ENCODE measurements at regions not wholly inside any gene's neighbourhood (a gene's known extent, or its start where the extent isn't known, plus 50 kb on each side); places are given as distances from the start of the nearest gene placed in this dataset.

DNA sequence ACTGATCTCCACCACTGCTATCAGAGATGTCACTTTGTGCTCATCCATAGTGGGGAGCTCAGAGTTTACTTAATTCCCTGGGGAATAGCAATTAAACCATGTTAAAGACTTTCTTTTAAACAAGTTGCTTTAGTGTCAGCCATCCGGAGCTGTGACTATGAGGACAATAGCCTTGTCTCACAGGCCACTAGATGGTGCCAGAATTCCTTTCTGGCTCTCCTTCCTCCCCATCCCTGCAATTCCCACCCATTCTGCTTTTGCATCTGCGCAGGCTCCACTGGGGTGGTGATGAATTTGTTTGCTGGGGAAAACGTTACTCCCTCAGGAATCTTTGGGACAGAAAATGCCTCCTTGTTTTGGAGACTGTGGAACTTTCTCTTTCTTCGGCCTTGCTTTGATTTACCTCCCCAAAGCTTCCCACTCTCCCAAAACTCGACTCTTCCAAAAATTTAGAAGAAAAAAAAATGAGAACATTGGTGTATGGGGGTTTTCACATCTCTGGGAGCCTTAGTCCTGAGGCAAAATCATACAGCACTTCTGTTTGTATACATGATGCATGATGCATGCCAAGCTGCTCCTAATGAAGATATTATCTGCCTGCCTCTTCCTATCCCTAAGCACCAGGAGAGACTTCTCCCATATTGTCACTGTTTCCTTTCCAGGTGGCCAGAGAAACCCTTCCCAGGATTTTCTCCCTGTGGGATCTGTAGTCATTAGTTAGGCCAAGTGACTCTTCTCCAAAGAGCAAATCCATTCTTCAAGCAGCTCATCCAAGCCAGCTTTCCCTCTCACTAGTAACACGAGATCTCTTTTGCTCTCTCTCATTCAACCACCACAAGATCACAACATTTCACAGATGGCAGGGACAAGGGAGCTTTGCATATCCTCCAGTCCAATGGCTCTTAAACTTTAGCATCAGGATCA is 466.1 kb downstream of the TLR4 start:
- TF ChIP-seq TP53 (CRISPR knock-in tag; IDR thresholded peaks at IDR 0.05) (no peak), REST (IDR thresholded peaks at IDR 0.05) (no peak), PHF8 (IDR thresholded peaks at IDR 0.05; ENCODE audit: borderline replicate concordance, low read depth) (no peak), POLR2A (IDR thresholded peaks at IDR 0.05; ENCODE audit: low read length) (no peak), BHLHE40 (IDR thresholded peaks at IDR 0.05; ENCODE audit: low read depth, low read length) (no peak), SMC3 (IDR thresholded peaks at IDR 0.05) (peak; percentile 89), EHMT2 (IDR thresholded peaks at IDR 0.05; ENCODE audit: low read depth) (no peak), RAD21 (conservative IDR thresholded peaks at IDR 0.05 in 1 of 2, IDR thresholded peaks at IDR 0.05 in 1 of 2) (peak; percentile 91 to 94), SREBF2 (IDR thresholded peaks at IDR 0.05) (no peak)
- TF ChIP-seq, protein P1, sequence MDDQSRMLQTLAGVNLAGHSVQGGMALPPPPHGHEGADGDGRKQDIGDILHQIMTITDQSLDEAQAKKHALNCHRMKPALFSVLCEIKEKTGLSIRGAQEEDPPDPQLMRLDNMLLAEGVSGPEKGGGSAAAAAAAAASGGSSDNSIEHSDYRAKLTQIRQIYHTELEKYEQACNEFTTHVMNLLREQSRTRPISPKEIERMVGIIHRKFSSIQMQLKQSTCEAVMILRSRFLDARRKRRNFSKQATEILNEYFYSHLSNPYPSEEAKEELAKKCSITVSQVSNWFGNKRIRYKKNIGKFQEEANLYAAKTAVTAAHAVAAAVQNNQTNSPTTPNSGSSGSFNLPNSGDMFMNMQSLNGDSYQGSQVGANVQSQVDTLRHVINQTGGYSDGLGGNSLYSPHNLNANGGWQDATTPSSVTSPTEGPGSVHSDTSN (IDR thresholded peaks at IDR 0.05), result no peak
- TF ChIP-seq, protein P2, sequence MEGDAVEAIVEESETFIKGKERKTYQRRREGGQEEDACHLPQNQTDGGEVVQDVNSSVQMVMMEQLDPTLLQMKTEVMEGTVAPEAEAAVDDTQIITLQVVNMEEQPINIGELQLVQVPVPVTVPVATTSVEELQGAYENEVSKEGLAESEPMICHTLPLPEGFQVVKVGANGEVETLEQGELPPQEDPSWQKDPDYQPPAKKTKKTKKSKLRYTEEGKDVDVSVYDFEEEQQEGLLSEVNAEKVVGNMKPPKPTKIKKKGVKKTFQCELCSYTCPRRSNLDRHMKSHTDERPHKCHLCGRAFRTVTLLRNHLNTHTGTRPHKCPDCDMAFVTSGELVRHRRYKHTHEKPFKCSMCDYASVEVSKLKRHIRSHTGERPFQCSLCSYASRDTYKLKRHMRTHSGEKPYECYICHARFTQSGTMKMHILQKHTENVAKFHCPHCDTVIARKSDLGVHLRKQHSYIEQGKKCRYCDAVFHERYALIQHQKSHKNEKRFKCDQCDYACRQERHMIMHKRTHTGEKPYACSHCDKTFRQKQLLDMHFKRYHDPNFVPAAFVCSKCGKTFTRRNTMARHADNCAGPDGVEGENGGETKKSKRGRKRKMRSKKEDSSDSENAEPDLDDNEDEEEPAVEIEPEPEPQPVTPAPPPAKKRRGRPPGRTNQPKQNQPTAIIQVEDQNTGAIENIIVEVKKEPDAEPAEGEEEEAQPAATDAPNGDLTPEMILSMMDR (IDR thresholded peaks at IDR 0.05), result peak; percentile 79
- TF ChIP-seq, protein P3, sequence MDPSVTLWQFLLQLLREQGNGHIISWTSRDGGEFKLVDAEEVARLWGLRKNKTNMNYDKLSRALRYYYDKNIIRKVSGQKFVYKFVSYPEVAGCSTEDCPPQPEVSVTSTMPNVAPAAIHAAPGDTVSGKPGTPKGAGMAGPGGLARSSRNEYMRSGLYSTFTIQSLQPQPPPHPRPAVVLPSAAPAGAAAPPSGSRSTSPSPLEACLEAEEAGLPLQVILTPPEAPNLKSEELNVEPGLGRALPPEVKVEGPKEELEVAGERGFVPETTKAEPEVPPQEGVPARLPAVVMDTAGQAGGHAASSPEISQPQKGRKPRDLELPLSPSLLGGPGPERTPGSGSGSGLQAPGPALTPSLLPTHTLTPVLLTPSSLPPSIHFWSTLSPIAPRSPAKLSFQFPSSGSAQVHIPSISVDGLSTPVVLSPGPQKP (IDR thresholded peaks at IDR 0.05; ENCODE audit: low read depth, low read length), result no peak
- TF ChIP-seq, protein P4, sequence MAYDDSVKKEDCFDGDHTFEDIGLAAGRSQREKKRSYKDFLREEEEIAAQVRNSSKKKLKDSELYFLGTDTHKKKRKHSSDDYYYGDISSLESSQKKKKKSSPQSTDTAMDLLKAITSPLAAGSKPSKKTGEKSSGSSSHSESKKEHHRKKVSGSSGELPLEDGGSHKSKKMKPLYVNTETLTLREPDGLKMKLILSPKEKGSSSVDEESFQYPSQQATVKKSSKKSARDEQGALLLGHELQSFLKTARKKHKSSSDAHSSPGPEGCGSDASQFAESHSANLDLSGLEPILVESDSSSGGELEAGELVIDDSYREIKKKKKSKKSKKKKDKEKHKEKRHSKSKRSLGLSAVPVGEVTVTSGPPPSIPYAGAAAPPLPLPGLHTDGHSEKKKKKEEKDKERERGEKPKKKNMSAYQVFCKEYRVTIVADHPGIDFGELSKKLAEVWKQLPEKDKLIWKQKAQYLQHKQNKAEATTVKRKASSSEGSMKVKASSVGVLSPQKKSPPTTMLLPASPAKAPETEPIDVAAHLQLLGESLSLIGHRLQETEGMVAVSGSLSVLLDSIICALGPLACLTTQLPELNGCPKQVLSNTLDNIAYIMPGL (CRISPR knock-in tag; IDR thresholded peaks at IDR 0.05; ENCODE audit: borderline replicate concordance), result no peak

Data from A549 (cell line).